Mammary epithelial cell (primary cell): ENCODE measurements at regions not wholly inside any gene's neighbourhood (a gene's known extent, or its start where the extent isn't known, plus 50 kb on each side); places are given as distances from the start of the nearest gene placed in this dataset.

Experiments used
- CTCF ChIP-seq, 2 donors: IDR thresholded peaks in 1 of 2; conservative IDR thresholded peaks in 1 of 2; 2 replicates each; pipeline ENCODE4 v1.5.1; 2011 to 2012; ENCODE audit warnings: inconsistent platforms in 2 of 2, low read length in 2 of 2, mild to moderate bottlenecking in 2 of 2, control low read depth in 1 of 2, low read depth in 1 of 2; ENCODE audit not compliant: insufficient read depth in 1 of 2; ENCODE audit errors: extremely low read depth in 1 of 2
- EZH2 ChIP-seq: IDR thresholded peaks from 2 replicates; pipeline ENCODE4 v1.6.1; 2012; ENCODE audit warnings: low read length, inconsistent platforms, borderline replicate concordance

GRCh38 chr15:29544513-29545128 lies 275.0 kb upstream of the NSMCE3 start:
- no peak for TF ChIP-seq CTCF (conservative IDR thresholded peaks at IDR 0.05 in 1 of 2, IDR thresholded peaks at IDR 0.05 in 1 of 2; ENCODE audit: extremely low read depth in 1 of 2, insufficient read depth in 1 of 2, low read depth in 1 of 2, low read length in 2 of 2)
- no peak for TF ChIP-seq EZH2
